HG03521 (cell line): ENCODE measurements at regions not wholly inside any gene's neighbourhood (a gene's known extent, or its start where the extent isn't known, plus 50 kb on each side); places are given as distances from the start of the nearest gene placed in this dataset.

ENCODE experiments used
- ATAC-seq: cut with Tn5 transposase; IDR thresholded peaks from one replicate; pipeline ENCODE4 v1.9.1; 2021; ENCODE audit warnings: mild to moderate bottlenecking, moderate library complexity; ENCODE audit not compliant: unreplicated experiment

DNA sequence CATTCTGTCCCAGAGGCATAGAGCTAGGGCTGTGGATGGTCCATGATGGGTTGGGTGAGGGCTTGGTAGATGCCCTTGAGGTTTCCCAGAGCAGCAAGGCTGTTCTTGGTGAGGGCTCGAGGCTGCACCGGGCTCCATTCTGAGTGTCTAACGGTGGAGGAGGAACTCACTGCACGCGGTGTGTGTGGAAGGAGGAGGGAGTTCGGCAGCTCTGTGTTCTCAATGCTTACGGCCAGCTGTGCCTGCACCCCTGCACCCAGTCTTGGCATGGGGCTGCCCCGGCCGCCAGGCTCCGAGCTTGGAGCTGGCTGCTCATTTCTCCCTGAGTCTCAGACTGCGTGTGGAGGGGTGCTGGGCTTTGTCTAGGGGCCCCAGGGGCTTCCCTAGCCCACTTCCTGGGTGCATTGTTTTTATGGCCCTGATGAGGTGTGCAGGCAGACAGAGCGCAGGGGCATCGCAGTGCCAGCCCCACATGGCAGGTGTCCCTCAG is 1247.1 kb downstream of the BRD1 start:
- ATAC-seq: no peak

GRCh38 chr22:48579928-48580309 is 1247.8 kb downstream of the BRD1 start:
- no peak for ATAC-seq

- no peak for ATAC-seq
These were observed 1248.4 kb downstream of the BRD1 start for GRCh38 chr22:48579043-48579927.

- ATAC-seq: no peak
These were observed 1249.3 kb downstream of the BRD1 start for GRCh38 chr22:48578138-48579042.

DNA sequence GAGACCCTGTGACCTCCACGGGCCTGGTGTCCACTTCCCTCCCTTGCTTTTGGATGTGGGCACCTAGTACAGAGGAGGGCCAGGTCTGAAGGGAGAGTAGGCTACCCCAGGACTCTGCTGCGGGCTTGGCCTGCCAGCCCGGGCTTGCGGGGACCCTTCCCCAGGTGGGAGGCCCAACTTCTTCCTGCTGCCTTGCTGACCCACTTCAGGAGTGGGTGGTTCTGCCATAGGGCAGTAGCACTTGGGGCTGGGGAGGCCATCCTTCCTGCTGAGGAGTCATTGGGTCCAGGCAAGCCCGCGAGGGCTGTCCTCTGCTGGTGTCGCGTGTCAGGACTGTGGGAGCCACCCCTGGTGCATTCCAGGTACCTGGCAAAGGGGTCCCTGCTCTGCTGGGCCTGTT is 1250.0 kb downstream of the BRD1 start:
- no peak for ATAC-seq

DNA sequence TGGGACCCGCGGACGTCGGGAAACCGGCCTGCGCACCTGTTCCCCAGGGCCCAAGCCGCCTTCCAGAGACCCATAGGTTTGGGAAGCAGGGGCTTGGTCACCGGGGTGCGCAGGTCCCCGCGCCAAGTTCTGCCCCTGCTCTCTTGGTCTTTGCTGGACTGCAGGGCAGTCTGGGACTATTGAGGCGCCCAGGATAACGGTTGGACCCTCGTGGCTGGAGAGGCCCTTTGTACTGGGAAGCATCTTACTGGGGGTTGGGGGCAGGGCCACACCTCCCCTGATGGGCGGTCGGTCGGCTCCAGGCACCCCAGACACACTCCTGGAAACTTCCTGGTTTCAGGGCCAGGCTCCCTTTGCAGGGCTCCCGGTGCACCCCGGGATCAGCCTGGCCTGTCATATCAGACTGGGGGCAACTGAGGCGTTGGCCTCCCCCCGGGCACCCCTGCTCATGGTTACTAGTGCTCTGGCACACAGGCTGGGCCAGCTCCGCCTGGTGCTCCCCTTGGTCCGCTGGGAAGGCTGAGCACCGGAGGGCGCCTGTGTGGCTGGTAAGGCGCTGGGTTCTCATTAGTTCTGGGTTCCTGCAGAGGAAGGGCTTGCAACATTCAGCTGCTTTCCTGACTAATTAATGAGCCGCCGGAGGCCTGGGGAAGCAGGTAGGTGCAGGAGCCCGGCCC is 1250.5 kb downstream of the BRD1 start:
- no peak for ATAC-seq

- no peak for ATAC-seq
These were observed 1251.2 kb downstream of the BRD1 start for GRCh38 chr22:48576333-48577013.

DNA sequence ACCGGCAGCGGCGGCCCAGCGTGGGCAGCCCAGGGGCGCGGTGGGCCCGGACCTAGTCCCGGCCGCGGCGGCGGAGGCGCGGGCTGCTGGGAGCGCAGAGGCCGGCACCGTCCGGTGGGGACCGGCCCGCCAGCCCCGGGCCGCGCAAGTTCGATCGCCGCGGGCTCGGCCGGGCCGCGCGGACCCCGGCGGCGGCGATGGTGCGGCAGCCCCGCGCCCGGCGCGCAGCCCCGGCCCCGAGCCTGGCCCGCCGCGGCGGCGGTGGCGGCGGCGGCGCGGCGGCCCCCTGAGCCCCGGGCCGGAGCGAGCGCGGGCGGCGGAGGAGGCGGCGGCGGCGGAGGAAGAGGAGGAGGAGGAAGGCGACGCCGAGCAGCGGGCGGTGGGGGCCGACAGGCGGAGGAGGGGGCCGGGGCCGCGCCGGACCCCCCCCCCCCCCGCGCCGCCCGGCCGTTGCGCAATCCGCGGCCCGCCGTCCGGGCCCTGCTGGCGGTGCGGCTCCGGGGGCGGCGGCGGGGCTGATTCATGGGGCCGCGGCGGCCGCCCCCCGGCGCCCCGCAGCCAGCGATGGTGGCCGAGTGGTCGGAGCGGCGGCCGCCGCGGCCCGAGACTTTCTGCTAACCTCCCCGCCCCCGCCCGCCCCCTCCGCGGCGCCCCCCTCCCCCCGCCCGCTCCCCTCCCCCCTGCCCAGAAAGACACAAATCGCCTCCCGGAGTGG is 1251.9 kb downstream of the BRD1 start:
- ATAC-seq: no peak

GRCh38 chr22:48574776-48575617 is 1252.7 kb downstream of the BRD1 start:
- ATAC-seq: no peak

- ATAC-seq: no peak
These were observed 1253.9 kb downstream of the BRD1 start for GRCh38 chr22:48573766-48574165.

GRCh38 chr22:48572951-48573350 is 1254.7 kb downstream of the BRD1 start:
- ATAC-seq: no peak

DNA sequence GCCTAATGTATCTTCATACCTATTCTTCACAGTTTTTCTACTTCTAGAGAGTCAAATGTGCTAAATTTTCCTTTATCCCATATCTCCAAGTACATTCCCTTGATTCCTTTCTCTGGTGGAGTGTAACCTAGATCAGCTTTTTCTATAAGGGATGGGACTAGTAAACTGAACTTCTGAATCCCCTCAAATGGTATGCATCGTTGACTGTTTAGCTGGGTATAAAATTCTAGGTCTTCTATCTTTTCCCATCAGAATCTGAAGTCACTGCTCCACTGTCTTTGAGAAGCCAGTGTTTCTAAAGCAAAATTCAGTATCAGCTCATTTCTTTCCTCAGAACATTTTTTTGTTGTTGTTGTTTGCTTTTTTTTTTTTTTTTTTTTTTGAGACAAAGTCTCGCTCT is 1256.8 kb downstream of the BRD1 start:
- no peak for ATAC-seq

GRCh38 chr22:48569476-48570233 is 1258.0 kb downstream of the BRD1 start:
- ATAC-seq: no peak

DNA sequence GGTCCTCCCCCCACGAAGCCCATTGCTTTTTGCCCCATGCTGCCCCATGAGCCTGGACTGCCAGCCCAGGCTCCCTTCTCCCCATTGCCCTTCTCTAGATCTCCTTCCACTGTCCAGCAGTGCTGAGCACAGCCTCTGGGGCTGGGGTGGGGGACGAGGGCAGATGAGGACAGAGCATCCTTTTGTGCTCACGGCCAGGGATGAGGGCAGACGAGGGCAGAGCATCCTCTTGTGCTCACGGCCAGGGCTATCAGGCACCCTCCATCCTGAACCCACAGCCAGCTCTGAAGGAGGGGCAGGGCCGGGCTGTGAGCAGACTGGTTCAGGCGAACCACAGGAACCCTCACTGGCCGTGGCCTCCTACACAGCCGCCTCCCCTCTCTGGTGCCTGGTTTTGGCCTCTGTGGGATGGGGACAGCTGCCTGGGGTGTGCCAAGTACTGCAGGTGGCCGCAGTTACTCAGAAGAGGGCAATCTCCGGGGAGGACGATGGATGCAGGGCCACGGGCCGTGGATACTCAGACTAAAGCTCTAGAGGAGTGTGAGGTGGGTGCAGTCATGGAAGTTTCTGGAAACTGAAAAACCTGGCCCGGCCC is 1258.8 kb downstream of the BRD1 start:
- ATAC-seq: no peak

- no peak for ATAC-seq
These were observed 1260.3 kb downstream of the BRD1 start for GRCh38 chr22:48567213-48567975.

DNA sequence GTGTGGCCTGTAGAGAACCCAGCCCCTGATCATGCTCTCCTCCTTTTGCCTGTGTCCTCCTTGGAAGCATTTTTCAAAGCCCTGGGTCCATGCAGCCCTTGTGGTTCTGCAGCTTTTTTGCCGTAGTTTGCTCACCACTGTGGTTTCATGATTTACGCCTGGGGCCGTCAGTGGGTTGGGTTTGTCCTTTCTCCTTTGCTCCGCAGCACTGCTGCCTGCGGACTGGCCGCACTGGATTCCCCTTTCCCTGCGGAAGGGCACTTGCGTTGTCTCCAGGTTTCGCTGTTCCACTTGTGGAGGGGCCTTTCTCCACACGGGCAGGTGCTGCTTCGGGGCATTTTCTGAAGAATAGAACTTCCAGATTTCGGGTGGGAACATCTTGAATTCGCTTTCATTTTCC is 1260.9 kb downstream of the BRD1 start:
- ATAC-seq: no peak

- no peak for ATAC-seq
These were observed 1261.7 kb downstream of the BRD1 start for GRCh38 chr22:48565901-48566501.
